ENCODE measurements at regions not wholly inside any gene's neighbourhood (a gene's known extent, or its start where the extent isn't known, plus 50 kb on each side); places are given as distances from the start of the nearest gene placed in this dataset.

GRCh38 chr3:76138921-76139320, 353.6 kb upstream of the ZNF717 start:
- no peak for DNase-seq (ENCODE audit: low spot score in 2 of 2)
- intact Hi-C loops (cut with DNase I; ENCODE audit: low total_unique reads) = no loop called here
- 17 to 30% methylated on average over 2 of the region's 2 CpGs for WGBS, 2 donors
- no peak overlapping the region for H3K4me3 ChIP-seq (ENCODE audit: low read depth, poor library complexity, severe bottlenecking)
- TF ChIP-seq CTCF (IDR thresholded peaks at IDR 0.05) (no peak), POLR2A (IDR thresholded peaks at IDR 0.05) (no peak)

GRCh38 chr3:76147846-76148245, 362.5 kb upstream of the ZNF717 start:
- no peak for DNase-seq (ENCODE audit: low spot score in 2 of 2)
- intact Hi-C loops (cut with DNase I; ENCODE audit: low total_unique reads) = no loop called here
- TF ChIP-seq POLR2A (IDR thresholded peaks at IDR 0.05) = no peak
- no peak for TF ChIP-seq CTCF (IDR thresholded peaks at IDR 0.05)
- WGBS, 2 donors = 76 to 87% methylated on average over 2 of the region's 2 CpGs
- H3K4me3 ChIP-seq (ENCODE audit: low read depth, poor library complexity, severe bottlenecking) = no peak overlapping the region

- intact Hi-C loops (cut with DNase I; ENCODE audit: low total_unique reads) = no loop called here
- TF ChIP-seq POLR2A (IDR thresholded peaks at IDR 0.05) (no peak), CTCF (IDR thresholded peaks at IDR 0.05) (no peak)
- H3K4me3 ChIP-seq (ENCODE audit: low read depth, poor library complexity, severe bottlenecking) = no peak overlapping the region
- WGBS, 2 donors = 83 to 90% methylated on average over 1 of the region's 1 CpG
- DNase-seq (ENCODE audit: low spot score in 2 of 2) = no peak
These were observed 366.7 kb upstream of the ZNF717 start for GRCh38 chr3:76152028-76152427.

- no peak overlapping the region for H3K4me3 ChIP-seq (ENCODE audit: low read depth, poor library complexity, severe bottlenecking)
- TF ChIP-seq CTCF (IDR thresholded peaks at IDR 0.05) (no peak), POLR2A (IDR thresholded peaks at IDR 0.05) (no peak)
- intact Hi-C loops (cut with DNase I; ENCODE audit: low total_unique reads) = no loop called here
- no peak for DNase-seq (ENCODE audit: low spot score in 2 of 2)
These were observed 376.5 kb upstream of the ZNF717 start for GRCh38 chr3:76161856-76162255.

- intact Hi-C loops (cut with DNase I; ENCODE audit: low total_unique reads) = no loop called here
- DNase-seq (ENCODE audit: low spot score in 2 of 2) = no peak
- WGBS, 2 donors = 80 to 95% methylated on average over 3 of the region's 3 CpGs
- H3K4me3 ChIP-seq (ENCODE audit: low read depth, poor library complexity, severe bottlenecking) = no peak overlapping the region
- TF ChIP-seq POLR2A (IDR thresholded peaks at IDR 0.05) = no peak
- no peak for TF ChIP-seq CTCF (IDR thresholded peaks at IDR 0.05)
These were observed 386.3 kb upstream of the ZNF717 start for GRCh38 chr3:76171647-76172046.

- no peak for TF ChIP-seq POLR2A (IDR thresholded peaks at IDR 0.05)
- no peak for TF ChIP-seq CTCF (IDR thresholded peaks at IDR 0.05)
- WGBS, 2 donors = 76 to 78% methylated on average over 4 of the region's 4 CpGs
- H3K4me3 ChIP-seq (ENCODE audit: low read depth, poor library complexity, severe bottlenecking) = no peak overlapping the region
- DNase-seq (ENCODE audit: low spot score in 2 of 2) = no peak
- intact Hi-C loops (cut with DNase I; ENCODE audit: low total_unique reads) = no loop called here
These were observed 392.3 kb upstream of the ZNF717 start for GRCh38 chr3:76177610-76178009.

Measured in lower leg skin (tissue), 4 donors.